Tibial nerve (tissue), 3 donors: ENCODE measurements at regions not wholly inside any gene's neighbourhood (a gene's known extent, or its start where the extent isn't known, plus 50 kb on each side); places are given as distances from the start of the nearest gene placed in this dataset.

ENCODE experiments used
- CTCF ChIP-seq, 5 experiments: fragments of 200-600 bp in 3 of 5; fragments of 450-650 bp in 2 of 5; sonication (generic) in 3 of 5; IDR thresholded peaks; one replicate each; pipeline ENCODE4 v1.5.1; 2016 to 2019; ENCODE audit warnings: antibody characterized with exemption in 5 of 5, mild to moderate bottlenecking in 3 of 5, moderate library complexity in 2 of 5
- POLR2A ChIP-seq, 2 donors: fragments of 450-650 bp; IDR thresholded peaks; one replicate each; pipeline ENCODE4 v1.6.1; 2017; ENCODE audit warnings: antibody characterized with exemption in 2 of 2, mild to moderate bottlenecking in 2 of 2, moderate library complexity in 2 of 2

DNA sequence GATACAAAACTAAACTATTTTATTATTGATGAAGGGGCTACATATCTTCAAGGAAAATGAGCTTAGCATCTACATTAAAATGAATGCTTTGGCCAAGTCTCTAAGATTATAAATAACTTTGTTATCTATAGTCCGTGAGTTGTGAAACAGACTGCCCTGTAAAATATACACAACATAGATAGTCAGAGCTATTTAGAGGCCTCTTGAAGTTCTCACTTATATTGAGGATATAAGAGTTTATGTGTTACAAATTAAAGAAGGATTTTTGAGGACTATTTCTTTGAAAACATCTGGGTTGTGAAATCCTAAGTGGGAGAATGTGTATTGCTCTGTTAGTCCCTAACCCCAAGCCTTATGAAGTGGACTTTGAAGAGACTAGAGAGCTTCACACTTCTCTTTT is 292.0 kb upstream of the CDH2 start:
- TF ChIP-seq CTCF (IDR thresholded peaks at IDR 0.05) (no peak), POLR2A (IDR thresholded peaks at IDR 0.05) (no peak)
